HAP-1 (cell line): ENCODE measurements at regions not wholly inside any gene's neighbourhood (a gene's known extent, or its start where the extent isn't known, plus 50 kb on each side); places are given as distances from the start of the nearest gene placed in this dataset.
A peak's percentile ranks its signal among the peaks of the same experiment; 100 is the strongest.
"Not testable (repeated sequence)": the region's sequence is repeated elsewhere in the genome, so short reads cannot be mapped to it uniquely, and the experiment has no call there.

ENCODE experiments used
- DNase-seq, 2 experiments: peaks; one replicate each; pipeline ENCODE4 v3.0.0-alpha.2; 2016 to 2020; ENCODE audit warnings: low spot score in 2 of 2
- H3K27me3 ChIP-seq: fragments of 250-450 bp; sonication (Bioruptor Pico); 2 replicates; pipeline ENCODE4 v1.5.1; 2020; ENCODE audit warnings: low read depth, mild to moderate bottlenecking, moderate library complexity
- H3K36me3 ChIP-seq: fragments of 250-450 bp; sonication (Bioruptor Pico); replicated peaks from 2 replicates; pipeline ENCODE4 v1.5.1; 2020; ENCODE audit warnings: mild to moderate bottlenecking
- H3K4me1 ChIP-seq: fragments of 250-450 bp; sonication (Bioruptor Pico); 2 replicates; pipeline ENCODE4 v1.5.1; 2020; ENCODE audit warnings: mild to moderate bottlenecking
- H3K4me3 ChIP-seq: fragments of 250-450 bp; sonication (Bioruptor Pico); 2 replicates; pipeline ENCODE4 v1.5.1; 2020; ENCODE audit warnings: mild to moderate bottlenecking, moderate library complexity
- H3K9me3 ChIP-seq: fragments of 250-450 bp; sonication (Bioruptor Pico); 2 replicates; pipeline ENCODE4 v1.5.1; 2020; ENCODE audit warnings: mild to moderate bottlenecking, moderate library complexity
- in situ Hi-C: fragments of 300-500 bp; cut with MboI; formaldehyde crosslinking; loops from 3 replicates; pipeline ENCODE4 v1.14.3; 2020; ENCODE audit warnings: low sequenced_read_pairs, inconsistent platforms, mixed read lengths

DNA sequence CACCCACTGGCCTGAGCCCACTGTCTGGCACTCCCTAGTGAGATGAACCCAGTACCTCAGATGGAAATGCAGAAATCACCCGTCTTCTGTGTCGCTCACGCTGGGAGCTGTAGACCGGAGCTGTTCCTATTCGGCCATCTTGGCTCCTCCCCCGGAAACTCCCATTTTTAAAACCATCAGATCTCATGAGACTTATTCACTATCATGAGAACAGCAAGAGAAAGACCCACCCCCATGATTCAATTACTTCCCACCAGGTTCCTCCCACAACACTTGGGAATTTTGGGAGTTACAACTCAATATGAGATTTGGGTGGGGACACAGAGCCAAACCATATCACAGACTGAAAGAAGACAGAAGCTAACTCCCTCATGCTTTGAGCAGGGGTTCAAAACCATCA lies 134.5 kb downstream of the SLC39A8 start:
- DNase-seq, H3K27me3 ChIP-seq, H3K36me3 ChIP-seq, in situ Hi-C loops, H3K4me3 ChIP-seq, H3K9me3 ChIP-seq, H3K4me1 ChIP-seq: not testable (repeated sequence)

- H3K4me1 ChIP-seq, H3K4me3 ChIP-seq, H3K9me3 ChIP-seq, in situ Hi-C loops, H3K36me3 ChIP-seq, H3K27me3 ChIP-seq, DNase-seq: not testable (repeated sequence)
Measured at GRCh38 chr4:102204634-102205033, 140.6 kb downstream of the SLC39A8 start.

- no peak for DNase-seq
- H3K27me3 ChIP-seq = no peaks in the 10 kb centered on the region
Measured at GRCh38 chr4:102196221-102196620, 149.1 kb downstream of the SLC39A8 start.

GRCh38 chr4:102193145-102193544 lies 152.1 kb downstream of the SLC39A8 start:
- Histone ChIP-seq H3K36me3 (no peaks in the 10 kb centered on the region), H3K4me3 (no peak overlapping the region), H3K9me3 (no peaks in the 10 kb centered on the region), H3K27me3 (no peaks in the 10 kb centered on the region), H3K4me1 (no peaks in the 10 kb centered on the region)
- in situ Hi-C loops = no loop called here
- no peak for DNase-seq

More at GRCh38 chr4:102196221-102196620, 149.1 kb downstream of the SLC39A8 start:
- Histone ChIP-seq H3K4me3 (no peak overlapping the region), H3K4me1 (no peaks in the 10 kb centered on the region), H3K9me3 (no peaks in the 10 kb centered on the region), H3K36me3 (no peaks in the 10 kb centered on the region)
- in situ Hi-C loops = no loop called here

- in situ Hi-C loops = no loop called here
Measured at GRCh38 chr4:102180046-102180445, 165.2 kb downstream of the SLC39A8 start.

DNA sequence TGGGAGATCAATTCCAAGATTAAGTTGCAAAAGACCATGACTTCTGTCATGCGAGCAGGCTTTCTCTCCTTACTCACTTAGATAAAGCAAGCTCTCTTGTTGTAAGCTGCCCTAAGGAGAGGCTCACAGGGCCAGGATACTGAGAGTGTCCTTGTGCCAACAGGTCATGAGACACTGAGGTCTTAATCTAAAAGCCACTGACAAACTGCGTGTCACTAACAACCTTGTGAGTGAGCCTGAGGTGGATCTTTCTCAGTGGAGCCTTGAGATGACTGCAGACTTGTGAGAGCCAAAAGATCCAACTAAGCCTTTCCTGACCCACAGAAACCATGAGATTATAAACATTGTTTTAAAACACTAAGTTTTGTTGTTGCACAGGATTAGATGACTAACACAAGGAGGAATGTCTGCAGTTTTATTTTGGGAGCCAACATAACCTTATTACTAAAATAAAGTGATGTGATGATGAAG lies 170.5 kb downstream of the SLC39A8 start:
- DNase-seq = no peak
- in situ Hi-C loops = no loop called here
- no peaks in the 10 kb centered on the region for H3K4me1 ChIP-seq
- H3K27me3 ChIP-seq = no peaks in the 10 kb centered on the region
- no peaks in the 10 kb centered on the region for H3K9me3 ChIP-seq
- H3K36me3 ChIP-seq = no peaks in the 10 kb centered on the region
- H3K4me3 ChIP-seq = no peak overlapping the region

More at GRCh38 chr4:102180046-102180445, 165.2 kb downstream of the SLC39A8 start:
- no peaks in the 10 kb centered on the region for H3K4me1 ChIP-seq
- no peaks in the 10 kb centered on the region for H3K9me3 ChIP-seq
- H3K36me3 ChIP-seq = no peaks in the 10 kb centered on the region
- H3K4me3 ChIP-seq = no peak overlapping the region
- H3K27me3 ChIP-seq = no peaks in the 10 kb centered on the region
- DNase-seq = no peak

DNA sequence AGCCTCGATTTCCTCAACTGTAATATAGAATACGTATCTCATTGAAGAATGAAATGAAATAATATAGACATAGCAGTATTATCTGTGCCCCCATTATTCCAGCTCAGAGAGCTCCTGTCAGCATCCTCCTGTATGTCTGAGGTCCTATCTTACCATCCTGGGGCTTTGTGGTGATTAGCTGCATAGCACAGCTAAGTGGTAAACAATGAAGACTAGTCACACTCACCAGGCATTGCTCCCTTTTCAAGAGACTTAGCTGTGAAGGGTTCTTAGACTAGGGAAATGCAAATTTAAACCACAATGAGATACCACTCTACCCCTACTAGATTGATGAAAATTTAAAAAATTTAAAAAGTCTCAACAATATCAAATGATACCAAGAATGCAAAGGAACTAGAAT lies 172.9 kb downstream of the SLC39A8 start:
- H3K27me3 ChIP-seq = no peaks in the 10 kb centered on the region
- no peaks in the 10 kb centered on the region for H3K36me3 ChIP-seq
- in situ Hi-C loops = no loop called here
- H3K9me3 ChIP-seq = no peaks in the 10 kb centered on the region
- DNase-seq = no peak
- H3K4me1 ChIP-seq = peaks cover 8% of the 10 kb centered on the region
- no peak overlapping the region for H3K4me3 ChIP-seq

- H3K36me3 ChIP-seq = no peaks in the 10 kb centered on the region
- no peaks in the 10 kb centered on the region for H3K27me3 ChIP-seq
- H3K4me1 ChIP-seq = peaks cover 12% of the 10 kb centered on the region
- no peak for DNase-seq
- in situ Hi-C loops = no loop called here
- peaks cover 2% of the 10 kb centered on the region; the same call in 1 of the 2 replicates for H3K9me3 ChIP-seq
- no peak overlapping the region for H3K4me3 ChIP-seq
Measured at GRCh38 chr4:102170910-102171309, 174.4 kb downstream of the SLC39A8 start.

GRCh38 chr4:102169345-102169744 lies 175.9 kb downstream of the SLC39A8 start:
- no peaks in the 10 kb centered on the region for H3K36me3 ChIP-seq
- no peaks in the 10 kb centered on the region for H3K27me3 ChIP-seq
- peaks cover 2% of the 10 kb centered on the region; the same call in 1 of the 2 replicates for H3K9me3 ChIP-seq
- H3K4me3 ChIP-seq = no peak overlapping the region
- peak; percentile 42 to 64 for DNase-seq
- peaks cover 12% of the 10 kb centered on the region for H3K4me1 ChIP-seq
- in situ Hi-C loops = no loop called here

GRCh38 chr4:102168580-102168979 lies 176.7 kb downstream of the SLC39A8 start:
- H3K4me1 ChIP-seq = peaks cover 12% of the 10 kb centered on the region
- no peaks in the 10 kb centered on the region for H3K27me3 ChIP-seq
- no peak for DNase-seq
- H3K9me3 ChIP-seq = peaks cover 2% of the 10 kb centered on the region; the same call in 1 of the 2 replicates
- no peaks in the 10 kb centered on the region for H3K36me3 ChIP-seq
- in situ Hi-C loops = no loop called here
- no peak overlapping the region for H3K4me3 ChIP-seq

GRCh38 chr4:102165584-102165983 lies 179.7 kb downstream of the SLC39A8 start:
- H3K36me3 ChIP-seq = no peaks in the 10 kb centered on the region
- in situ Hi-C loops = no loop called here
- peaks cover 12% of the 10 kb centered on the region for H3K4me1 ChIP-seq
- no peaks in the 10 kb centered on the region for H3K27me3 ChIP-seq
- no peak for DNase-seq
- no peak overlapping the region for H3K4me3 ChIP-seq
- peaks cover 2% of the 10 kb centered on the region; the same call in 1 of the 2 replicates for H3K9me3 ChIP-seq

DNA sequence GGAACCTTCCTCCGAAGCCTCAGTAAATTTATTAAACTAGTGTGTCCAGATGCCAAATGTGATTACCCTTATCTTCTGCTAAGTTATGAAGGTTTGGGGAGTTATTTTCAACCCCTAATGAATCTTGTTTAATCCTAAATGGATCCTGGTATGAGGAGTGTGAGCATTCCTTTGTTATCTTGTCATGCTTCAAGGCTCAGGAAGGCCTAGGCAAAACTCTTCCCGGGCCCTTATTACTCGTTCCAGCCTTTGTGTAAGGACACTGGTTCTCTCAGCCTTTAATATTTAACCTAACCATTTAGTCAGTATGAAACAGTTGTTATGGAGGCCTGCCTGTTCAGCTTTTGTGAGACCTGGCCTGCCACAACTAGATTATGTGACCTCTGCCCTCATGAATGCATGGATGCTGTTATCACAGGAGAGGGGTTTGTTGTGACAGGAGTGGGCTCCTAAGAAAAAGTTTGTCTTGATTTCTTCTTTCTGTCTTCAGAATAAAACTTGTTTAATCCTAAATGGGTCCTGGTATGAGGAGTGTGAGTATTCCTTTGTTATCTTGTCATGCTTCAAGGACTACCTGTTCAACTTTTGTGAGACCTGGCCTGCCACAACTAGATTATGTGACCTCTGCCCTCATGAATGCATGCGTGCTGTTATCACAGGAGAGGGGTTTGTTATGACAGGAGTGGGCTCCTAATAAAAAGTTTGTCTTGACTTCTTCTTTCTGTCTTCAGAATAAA lies 181.7 kb downstream of the SLC39A8 start:
- Histone ChIP-seq H3K4me1 (peaks cover 10% of the 10 kb centered on the region), H3K4me3 (no peak overlapping the region), H3K36me3 (no peaks in the 10 kb centered on the region), H3K9me3 (peaks cover 2% of the 10 kb centered on the region; the same call in 1 of the 2 replicates), H3K27me3 (no peaks in the 10 kb centered on the region)
- in situ Hi-C loops = no loop called here
- DNase-seq = no peak

DNA sequence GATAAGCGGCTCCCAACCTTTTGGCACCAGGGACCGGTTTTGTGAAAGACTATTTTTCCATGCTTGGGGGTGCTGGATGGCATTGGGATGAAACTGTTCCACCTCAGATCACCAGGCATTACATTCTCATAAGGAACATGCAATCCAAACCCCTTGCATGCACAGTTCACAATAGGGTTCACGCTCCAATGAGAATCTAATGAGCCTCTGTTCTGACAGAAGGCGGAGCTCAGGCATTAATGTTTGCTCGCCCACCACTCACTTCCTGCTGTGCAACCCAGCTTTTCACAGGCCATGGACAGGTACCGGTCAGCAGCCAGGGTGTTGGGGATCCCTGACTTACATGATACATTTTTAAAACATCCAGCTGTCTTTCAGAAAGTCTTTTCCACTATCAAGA lies 187.3 kb downstream of the SLC39A8 start:
- Histone ChIP-seq H3K4me1 (no peaks in the 10 kb centered on the region), H3K9me3 (no peaks in the 10 kb centered on the region), H3K27me3 (no peaks in the 10 kb centered on the region), H3K36me3 (no peaks in the 10 kb centered on the region), H3K4me3 (no peak overlapping the region)
- in situ Hi-C loops = no loop called here
- DNase-seq = no peak

GRCh38 chr4:102153391-102153790 lies 191.9 kb downstream of the SLC39A8 start:
- in situ Hi-C loops = no loop called here
- H3K4me3 ChIP-seq = no peak overlapping the region
- H3K36me3 ChIP-seq = no peaks in the 10 kb centered on the region
- H3K4me1 ChIP-seq = no peaks in the 10 kb centered on the region
- DNase-seq = no peak
- H3K27me3 ChIP-seq = no peaks in the 10 kb centered on the region
- H3K9me3 ChIP-seq = no peaks in the 10 kb centered on the region
